Tibial nerve (tissue), 4 donors: ENCODE measurements at regions not wholly inside any gene's neighbourhood (a gene's known extent, or its start where the extent isn't known, plus 50 kb on each side); places are given as distances from the start of the nearest gene placed in this dataset.

ENCODE experiments used
- CTCF ChIP-seq, 5 experiments: fragments of 200-600 bp in 3 of 5; fragments of 450-650 bp in 2 of 5; sonication (generic) in 3 of 5; IDR thresholded peaks; one replicate each; pipeline ENCODE4 v1.5.1; 2016 to 2019; ENCODE audit warnings: antibody characterized with exemption in 5 of 5, mild to moderate bottlenecking in 3 of 5, moderate library complexity in 2 of 5
- EP300 ChIP-seq, 2 donors: sonication (generic); formaldehyde crosslinking; IDR thresholded peaks; one replicate each; pipeline ENCODE4 v1.6.1; 2017; ENCODE audit warnings: antibody characterized with exemption in 2 of 2, mild to moderate bottlenecking in 1 of 2
- POLR2A ChIP-seq, 2 donors: fragments of 450-650 bp; IDR thresholded peaks; one replicate each; pipeline ENCODE4 v1.6.1; 2017; ENCODE audit warnings: antibody characterized with exemption in 2 of 2, mild to moderate bottlenecking in 2 of 2, moderate library complexity in 2 of 2

- no peak for TF ChIP-seq CTCF (IDR thresholded peaks at IDR 0.05)
- no peak for TF ChIP-seq POLR2A (IDR thresholded peaks at IDR 0.05)
- no peak for TF ChIP-seq EP300 (IDR thresholded peaks at IDR 0.05)
Measured at GRCh38 chr15:70257047-70257446, 159.3 kb upstream of the TLE3 start.
